KBM-7 (cell line): ENCODE measurements at regions not wholly inside any gene's neighbourhood (a gene's known extent, or its start where the extent isn't known, plus 50 kb on each side); places are given as distances from the start of the nearest gene placed in this dataset.
"Not testable (repeated sequence)": the region's sequence is repeated elsewhere in the genome, so short reads cannot be mapped to it uniquely, and the experiment has no call there.

Experiments used
- DNase-seq: peaks from one replicate; pipeline ENCODE4 v3.0.0-alpha.2; 2015
- in situ Hi-C: fragments of 300-500 bp; cut with MboI; formaldehyde crosslinking; loops from 2 replicates; pipeline ENCODE4 v1.14.3; 2020; ENCODE audit warnings: low sequenced_read_pairs, low pct_unique_long_range_greater_than_20kb, mixed read lengths

GRCh38 chr10:38449618-38450017 lies 355.5 kb downstream of the ZNF37A start:
- in situ Hi-C loops = not testable (repeated sequence)

GRCh38 chr10:38450372-38451057 lies 356.4 kb downstream of the ZNF37A start:
- in situ Hi-C loops, DNase-seq: not testable (repeated sequence)

More at GRCh38 chr10:38449618-38450017, 355.5 kb downstream of the ZNF37A start:
- DNase-seq = not testable (repeated sequence)

GRCh38 chr10:38451306-38451967 lies 357.3 kb downstream of the ZNF37A start:
- in situ Hi-C loops, DNase-seq: not testable (repeated sequence)
